HG02884 (cell line): ENCODE measurements at regions not wholly inside any gene's neighbourhood (a gene's known extent, or its start where the extent isn't known, plus 50 kb on each side); places are given as distances from the start of the nearest gene placed in this dataset.
"Not testable (repeated sequence)": the region's sequence is repeated elsewhere in the genome, so short reads cannot be mapped to it uniquely, and the experiment has no call there.

Experiments used
- ATAC-seq: cut with Tn5 transposase; IDR thresholded peaks from one replicate; pipeline ENCODE4 v1.9.1; 2021; ENCODE audit warnings: mild to moderate bottlenecking, moderate library complexity; ENCODE audit not compliant: unreplicated experiment

DNA sequence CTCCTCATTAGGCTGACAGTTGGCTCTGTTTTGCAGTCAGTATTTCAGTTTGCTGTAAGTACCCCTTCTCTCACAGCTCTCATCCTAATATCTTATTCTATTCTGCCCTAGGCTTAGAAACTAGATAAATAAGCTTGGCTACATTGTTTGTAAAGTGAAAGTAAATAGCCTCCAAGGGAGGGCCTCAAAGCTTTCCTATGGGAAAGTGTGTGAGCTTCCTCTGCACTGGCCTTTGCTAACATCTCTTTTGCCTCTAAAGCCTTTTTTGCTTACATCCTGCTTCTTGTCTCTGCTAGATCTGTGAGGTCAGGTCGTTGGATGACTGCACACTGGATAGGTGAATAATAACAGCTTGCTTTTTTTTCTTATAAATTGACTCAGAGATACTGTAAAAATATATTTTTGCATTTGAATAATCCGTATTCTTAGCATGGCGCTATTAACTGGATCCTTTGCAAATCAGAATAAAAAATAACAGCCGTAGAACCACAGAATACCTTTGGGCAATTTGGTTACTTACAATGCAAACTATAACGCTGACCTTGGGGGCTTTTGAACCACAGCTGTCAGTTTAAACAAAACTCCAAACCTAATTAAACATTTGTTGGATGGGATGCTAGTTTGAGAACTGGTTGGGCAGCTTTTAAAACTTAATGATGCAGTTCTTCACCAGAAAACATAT lies 55.1 kb downstream of the TTC6 start:
- ATAC-seq: no peak

DNA sequence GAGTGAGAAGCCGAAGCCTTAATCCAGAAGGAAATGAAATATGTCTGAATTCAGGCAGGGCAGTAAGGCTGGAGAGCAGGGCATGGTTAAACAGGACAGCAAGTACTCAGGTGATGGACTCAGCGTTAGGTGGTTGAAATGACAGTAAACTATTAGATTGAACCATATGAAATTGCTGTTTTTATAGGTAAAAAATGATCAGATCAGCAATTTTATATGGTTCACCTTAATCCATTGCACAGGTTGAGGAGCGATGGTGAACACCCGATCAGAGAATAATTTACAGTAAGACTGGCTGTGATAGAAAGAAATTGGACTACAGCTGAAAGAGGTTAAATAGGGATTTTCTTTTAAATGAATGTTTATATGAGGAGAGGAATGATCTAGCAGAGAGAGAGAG lies 56.6 kb downstream of the TTC6 start:
- ATAC-seq: no peak

DNA sequence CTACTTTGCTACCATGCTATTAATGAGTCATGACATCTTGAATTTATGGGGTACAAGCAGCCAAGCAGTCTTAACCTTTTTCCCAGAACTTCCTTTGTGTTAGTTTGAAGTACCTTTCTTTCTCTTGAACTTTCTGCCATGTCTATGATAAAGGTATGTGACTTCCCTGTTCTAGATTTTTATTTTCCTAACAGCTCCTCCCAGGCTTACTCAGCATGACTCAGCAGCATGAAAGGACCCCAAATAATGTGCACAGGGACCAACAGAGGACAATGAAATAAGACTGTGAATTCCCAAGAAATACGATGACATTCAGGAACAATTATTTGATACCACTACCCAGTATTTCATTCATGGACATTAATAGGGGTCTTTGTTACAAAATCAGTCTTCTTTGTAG lies 60.0 kb downstream of the TTC6 start:
- no peak for ATAC-seq

DNA sequence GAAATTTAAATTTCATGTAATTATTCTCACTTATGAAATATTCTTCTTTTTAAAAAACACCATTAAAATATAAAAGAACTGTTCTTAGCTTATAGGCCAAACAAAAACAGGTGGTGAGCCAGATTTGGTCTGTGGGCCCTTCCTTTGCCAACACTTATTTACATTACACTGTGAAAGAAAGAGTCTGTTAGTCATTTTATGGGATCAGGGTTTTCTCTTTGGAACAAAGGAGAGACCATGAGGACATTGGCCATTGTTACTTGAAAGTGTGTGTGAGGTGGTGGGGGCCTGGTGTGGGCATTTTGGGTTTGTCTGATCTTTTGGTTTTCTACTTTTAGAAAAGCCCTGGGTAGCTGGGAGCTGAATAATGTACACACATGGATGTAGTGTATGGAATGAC lies 62.7 kb downstream of the TTC6 start:
- ATAC-seq: no peak

DNA sequence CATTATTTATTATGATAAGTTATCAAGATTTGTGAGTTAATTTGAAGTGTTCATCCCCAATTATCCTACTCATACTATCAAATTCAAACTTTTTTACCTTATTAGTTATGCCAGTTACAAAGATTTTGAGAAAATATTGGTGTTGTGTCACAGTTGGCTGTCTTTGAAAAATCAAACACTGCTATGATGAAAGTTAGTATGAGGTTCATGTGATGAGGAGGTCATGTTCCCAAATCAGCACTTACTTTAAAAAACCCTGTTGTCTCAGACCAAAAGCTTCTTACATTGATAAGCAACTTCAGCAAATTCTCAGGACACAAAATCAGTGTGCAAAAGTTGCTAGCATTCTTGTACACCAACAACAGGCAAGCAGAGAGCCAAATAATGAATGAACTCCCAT lies 68.1 kb downstream of the TTC6 start:
- no peak for ATAC-seq

DNA sequence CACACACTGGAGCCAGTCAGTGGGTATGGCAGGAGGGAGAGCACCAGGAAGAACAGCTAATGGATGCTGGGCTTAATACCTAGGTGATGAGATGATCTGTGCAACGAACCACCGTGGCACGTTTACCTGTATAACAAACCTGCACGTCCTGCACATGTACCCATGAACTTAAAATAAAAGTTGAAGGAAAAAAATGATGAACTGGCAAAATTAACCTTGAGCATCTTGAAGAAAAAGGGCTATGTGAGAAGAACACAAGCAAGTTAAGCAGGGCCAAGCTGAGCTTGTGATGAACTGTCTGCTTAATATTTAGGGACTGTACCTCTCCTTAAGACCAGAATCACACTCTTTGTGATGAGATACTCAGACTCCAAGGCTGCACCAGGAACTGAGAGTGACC lies 70.0 kb downstream of the TTC6 start:
- ATAC-seq: no peak

DNA sequence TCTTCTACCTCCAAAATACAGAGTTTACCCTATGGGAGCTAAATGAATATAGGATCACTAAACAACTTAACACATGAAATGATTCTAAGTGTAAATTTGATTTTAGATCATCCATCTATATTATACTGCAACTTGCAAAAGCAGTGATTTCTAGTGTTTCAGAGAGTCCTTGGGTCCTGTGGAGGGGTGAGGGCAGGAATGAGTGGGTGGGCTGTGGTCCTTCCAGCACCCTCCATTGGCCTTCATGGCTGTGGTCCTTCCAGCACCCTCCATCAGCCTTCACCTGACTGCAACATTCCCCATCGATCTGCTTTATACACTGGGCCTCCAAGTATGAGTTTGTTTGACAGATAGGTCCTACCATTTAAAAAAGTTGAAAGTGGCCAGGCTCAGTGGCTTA lies 70.5 kb downstream of the TTC6 start:
- ATAC-seq: no peak

DNA sequence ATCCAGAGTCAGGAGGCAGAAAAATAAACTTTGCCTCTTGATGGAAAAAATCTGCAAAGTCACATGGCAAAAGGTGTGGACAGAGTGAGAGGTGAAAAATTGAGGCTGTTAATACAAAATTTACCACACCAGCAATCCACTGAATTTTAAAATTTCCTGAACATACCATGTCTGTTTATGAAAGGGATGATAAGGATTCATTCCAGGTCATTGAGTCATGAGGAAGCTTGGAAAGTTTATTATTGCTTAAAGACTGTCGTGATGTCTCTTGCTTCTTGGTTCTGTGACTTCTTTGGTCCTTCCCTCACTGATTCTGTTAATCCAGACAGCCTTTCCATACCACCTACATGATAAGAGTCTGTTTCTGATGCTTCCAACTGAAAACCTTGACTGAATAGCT lies 73.2 kb downstream of the TTC6 start:
- no peak for ATAC-seq

DNA sequence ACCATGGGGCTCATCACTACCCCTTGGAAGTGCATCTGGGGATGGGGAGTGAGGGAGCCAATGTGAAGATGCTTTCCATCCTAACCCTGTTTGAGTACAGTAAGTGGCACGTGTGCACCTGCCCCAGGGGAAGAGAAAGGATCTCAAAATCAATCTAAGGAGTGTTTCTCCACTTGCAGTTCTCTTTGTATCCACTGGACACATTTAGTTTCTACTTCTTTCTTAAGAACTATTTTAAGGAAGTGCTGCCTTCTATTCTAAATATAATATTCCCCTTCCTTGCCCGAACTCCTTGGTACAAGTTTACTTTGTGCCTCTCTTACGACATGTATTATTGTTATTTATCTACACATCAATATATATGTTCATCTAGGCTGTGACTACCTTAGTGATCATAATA lies 73.8 kb downstream of the TTC6 start:
- ATAC-seq: no peak

DNA sequence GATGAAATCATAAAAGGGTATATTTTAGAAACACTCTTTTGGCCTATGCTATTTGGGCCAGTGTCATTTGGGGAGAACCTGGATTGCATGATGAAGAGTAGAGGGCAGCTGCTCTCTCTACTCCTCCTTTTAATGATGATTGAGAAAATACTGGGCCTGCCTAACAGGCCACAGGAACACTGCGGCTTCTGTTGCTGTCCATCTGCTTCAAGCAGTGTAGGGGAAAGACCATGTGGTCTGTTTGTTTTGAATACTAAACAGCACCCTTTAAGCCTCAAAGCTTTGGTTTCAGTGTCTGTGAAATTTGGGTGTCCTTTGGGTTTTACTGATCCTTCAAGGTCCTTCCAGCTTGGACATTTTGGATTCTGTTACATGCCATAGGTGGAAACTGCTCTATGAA lies 78.0 kb downstream of the TTC6 start:
- ATAC-seq: no peak

DNA sequence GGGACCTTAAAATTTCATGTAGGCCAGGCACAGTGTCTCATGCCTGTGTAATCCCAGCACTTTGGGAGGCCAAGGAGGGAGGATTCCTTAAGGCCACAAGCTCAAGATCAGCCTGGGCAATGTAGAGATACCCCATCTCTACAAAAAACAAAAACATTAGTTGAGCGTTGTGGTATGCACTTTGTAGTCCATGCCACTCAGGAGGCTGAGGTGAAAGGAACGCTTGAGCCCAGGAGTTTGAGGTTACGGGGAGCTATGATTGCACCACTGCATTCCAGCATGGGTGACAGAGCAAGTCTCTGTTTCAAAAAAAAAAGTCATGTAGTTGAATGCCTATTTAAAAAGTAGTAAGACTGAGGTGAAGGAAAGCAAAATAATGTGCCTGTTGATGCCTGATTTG lies 83.5 kb downstream of the TTC6 start:
- no peak for ATAC-seq

DNA sequence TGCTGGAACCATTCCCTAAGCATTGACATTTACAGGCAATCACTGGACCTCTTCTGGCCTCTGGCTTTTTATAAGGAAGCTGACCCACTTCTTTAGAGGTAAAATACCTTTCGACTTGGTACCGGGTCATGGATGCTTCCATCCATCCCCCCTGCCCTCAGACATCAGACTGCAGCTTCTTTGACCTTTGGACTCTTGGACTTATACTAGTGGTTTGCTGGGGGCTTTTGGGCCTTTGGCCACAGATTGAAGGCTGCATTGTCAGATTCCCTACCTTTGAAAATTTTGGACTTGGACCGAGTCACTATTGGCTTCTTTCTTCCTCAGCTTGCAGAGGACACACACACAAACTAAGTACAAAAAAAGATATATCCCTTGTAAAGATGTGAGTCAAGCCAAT lies 86.1 kb downstream of the TTC6 start:
- ATAC-seq: no peak

DNA sequence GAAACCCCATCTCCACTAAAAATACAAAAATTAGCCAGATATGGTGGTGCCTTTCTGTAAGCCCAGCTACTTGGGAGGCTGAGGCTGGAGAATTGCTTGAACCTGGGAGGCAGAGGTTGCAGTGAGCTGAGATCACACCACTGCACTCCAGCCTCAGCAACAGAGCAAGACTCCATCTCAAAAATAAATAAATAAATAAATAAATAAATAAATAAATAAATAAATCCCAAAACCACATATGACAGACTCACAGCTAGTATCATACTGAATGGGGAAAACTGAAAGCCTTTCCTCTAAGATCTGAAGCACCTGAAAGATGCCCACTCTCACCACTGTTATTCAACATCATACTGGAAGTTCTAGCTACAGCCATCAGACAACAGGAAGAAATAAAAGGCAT lies 97.3 kb downstream of the TTC6 start:
- not testable (repeated sequence) for ATAC-seq

DNA sequence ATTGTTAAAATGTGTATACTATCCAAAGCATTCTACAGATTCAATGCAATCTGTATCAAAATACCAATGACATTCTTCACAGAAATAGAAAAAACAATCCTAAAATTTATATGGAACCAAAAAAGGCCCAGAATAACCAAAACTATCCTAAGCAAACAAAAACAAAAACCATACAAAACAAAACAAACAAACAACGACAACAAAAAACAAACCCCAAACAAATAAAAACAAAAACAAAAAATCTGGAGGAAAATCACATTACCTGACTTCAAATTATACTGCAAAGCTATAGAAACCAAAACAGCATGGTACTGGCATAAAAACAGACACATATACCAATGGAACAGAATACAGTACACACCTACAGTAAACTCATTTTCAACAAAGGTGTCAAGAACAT lies 98.0 kb downstream of the TTC6 start:
- not testable (repeated sequence) for ATAC-seq

DNA sequence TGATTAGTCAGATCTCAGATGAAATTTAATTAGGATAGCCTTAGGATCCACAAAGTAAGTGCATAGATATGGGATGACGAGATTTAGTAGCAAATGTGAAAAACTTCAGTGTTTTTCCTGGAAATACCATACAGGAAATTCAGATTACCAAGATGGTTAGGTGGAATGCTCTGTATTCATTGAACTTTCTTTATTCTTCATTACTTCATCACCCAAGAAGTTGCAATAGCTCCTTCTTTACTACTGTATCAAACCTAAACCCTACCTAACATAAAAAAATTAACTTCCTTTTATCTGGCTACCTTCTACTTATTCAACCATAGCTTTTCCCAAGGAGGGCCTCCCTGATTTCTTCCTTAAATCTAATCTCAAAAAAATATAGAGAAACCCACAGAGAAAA lies 100.4 kb downstream of the TTC6 start:
- no peak for ATAC-seq

DNA sequence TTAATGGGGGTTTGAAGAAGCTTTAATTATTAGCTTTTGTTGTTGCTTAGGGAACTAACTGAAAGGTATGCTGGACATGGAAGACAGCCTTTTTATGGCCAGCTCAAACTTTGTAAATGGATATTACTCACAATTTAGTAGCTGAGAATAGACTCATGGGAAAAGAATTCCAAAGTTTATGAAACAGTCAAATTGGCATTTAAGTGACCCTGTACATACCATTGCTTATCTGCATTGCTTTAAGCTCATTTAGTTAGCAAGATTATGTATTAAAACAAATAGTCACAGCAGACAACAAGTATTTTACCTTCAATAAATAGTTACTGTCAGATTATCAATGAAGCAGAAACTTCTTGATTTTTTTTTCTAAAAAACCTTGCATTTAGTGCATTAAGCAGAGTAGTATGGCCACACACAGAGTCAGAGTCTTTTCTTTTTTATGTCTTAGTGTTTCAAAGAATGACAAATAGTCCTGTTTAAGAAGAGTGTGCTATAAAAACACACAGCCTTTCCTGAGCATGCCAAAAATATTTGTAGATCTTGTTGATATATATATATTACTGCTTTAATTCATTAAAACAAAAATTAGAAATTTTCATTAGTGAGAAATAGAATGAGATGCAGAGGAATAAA lies 102.2 kb downstream of the TTC6 start:
- ATAC-seq: no peak

DNA sequence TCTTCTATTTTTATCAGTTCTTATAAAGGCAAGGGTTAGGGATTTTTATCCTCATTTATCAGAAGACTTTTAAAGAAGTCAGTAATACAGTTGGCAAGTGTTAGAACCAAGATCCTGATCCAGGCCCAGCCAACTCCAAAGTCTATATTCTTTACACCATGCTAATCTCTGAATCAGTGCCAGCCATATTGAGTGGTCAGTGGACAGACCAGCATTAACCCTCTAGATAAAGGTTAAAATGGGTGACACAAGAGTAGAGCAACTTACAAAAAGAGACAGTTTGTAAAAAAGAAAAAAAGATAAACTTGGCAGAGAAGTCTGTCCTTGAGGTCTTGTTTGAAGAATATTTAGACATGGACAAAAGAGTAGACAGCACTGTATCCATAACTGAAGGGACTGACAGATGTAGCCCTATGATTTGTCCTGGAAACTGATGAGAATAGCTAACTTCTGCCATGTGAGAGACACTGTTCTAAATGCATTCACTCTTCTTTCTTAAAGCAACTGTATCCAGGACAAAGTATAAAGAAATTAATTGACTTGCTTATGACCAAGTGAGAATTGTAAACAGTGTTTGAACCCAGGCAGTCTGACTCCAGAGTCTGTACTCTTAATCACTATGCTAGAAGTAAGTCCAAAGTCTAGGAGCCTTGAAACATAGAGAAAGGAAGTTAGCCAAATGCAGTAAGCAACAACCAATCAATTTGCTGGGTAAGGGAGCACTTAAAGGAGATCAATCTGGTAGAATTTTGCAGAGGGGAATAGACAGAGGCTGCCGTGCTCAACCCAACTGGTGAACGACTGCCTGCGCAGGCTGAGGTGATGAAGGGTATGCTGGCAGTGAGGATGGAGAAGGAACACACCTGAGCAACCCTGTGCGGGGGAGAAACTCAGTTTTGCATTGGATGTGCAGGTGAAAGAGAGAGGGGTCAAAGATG lies 103.7 kb downstream of the TTC6 start:
- ATAC-seq: no peak

DNA sequence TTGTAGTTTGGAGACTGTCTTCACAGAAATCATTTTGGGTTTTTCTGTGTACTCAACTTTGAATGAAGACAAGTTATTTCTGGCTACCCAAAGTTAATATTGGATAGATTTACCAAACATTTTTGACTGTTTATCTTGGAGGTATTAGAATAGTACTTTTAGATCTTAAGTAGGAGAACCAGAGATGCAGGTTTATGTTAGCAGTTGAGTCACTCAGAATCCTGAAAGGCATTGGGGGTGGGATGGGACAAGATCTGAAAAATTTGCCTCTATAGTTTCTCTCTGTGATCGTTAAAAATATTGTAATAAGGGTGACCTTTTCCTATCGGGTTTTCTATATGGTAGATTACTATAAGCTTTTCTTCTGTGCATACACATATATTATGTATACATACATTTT lies 112.3 kb downstream of the TTC6 start:
- no peak for ATAC-seq

DNA sequence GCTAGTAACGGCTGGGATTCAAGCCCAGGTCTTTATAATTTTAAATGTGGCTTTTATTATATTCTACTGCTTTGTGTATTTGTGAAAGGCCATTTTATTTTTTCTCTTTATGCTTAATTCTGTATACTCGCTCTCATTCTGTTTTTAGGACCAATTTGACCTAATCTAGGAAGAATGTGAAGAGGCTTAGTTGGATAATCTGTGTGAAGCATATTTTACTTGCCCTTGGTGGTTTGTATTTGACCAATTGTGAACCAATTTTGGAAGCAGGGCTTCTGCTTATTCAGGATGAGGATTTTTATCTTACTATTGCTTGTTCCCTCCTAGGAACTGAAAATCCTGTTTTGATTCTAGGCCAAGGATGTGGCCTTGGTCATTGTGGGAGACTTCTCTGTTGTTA lies 113.1 kb downstream of the TTC6 start:
- ATAC-seq: no peak

DNA sequence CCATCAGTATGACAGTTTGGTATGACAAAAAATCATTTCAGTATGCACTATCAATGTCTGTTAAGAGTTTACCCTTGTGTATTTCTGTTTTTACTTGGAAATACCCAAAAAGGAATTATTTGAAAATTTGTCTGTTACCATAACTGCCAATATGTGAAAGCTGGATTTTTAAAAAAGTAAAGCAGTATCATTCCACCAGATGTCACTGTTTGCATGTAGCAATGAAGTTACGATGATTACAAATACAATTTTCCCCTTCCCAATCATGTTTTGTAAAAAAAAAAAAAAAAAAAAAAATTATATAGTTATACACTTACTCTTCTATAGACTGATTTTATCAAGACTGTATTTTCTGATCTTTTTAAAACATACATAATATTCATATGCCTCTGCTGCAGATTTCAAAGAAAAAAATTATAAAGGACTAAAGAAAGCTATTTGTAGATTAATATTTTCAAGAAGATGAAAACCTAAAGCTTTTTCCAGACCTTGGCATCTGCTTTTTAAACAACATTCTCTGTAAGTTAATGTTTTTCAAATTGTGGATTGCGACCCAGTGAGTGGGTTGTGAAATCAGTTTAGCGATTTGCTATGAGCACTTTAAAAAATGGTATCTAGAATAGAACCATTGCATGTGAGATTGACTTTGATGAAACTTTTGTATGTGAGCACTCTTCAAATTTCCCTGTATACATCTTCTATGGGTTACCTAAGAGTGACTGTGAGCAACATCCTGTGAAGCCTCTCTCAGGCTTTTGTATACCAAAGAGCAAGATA lies 114.2 kb downstream of the TTC6 start:
- ATAC-seq: no peak

DNA sequence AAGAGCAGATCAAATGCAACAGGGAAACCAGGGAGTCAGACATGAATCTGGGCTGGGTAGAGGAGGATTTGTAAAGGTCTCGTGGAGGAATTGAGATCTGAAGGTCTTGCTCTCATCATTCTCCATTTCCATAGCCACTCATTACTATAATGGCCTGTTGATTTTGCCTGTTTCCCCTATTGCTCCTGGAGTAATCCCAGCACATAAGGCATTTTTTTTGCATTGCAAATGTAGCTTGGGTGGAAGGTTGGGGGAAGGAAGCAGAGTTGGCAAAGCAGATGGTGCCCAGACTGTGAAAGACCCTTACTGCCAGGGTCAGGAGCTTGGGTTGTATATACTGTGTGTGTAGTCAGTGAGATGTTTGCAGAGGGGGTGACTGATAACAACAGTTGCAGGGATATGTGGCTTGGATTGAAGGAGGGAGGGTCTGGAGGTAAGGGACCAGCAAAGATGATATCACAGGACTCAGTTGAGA lies 116.0 kb downstream of the TTC6 start:
- ATAC-seq: no peak
